ENCODE measurements at regions not wholly inside any gene's neighbourhood (a gene's known extent, or its start where the extent isn't known, plus 50 kb on each side); places are given as distances from the start of the nearest gene placed in this dataset.

- Histone ChIP-seq H4K20me1 (ENCODE audit: insufficient read depth, low read length) (peaks cover 2% of the 10 kb centered on the region; the same call in 1 of the 2 replicates), H3K36me3 (replicated peaks in 1 of 2; ENCODE audit: control insufficient read depth in 1 of 2, insufficient read depth in 2 of 2, low read length in 2 of 2) (no peaks in the 10 kb centered on the region), H3K79me2 (ENCODE audit: insufficient read depth, low read length) (no peaks in the 10 kb centered on the region), H3K9me3 (ENCODE audit: low read length) (no peaks in the 10 kb centered on the region), H3K4me3 (replicated peaks in 1 of 3; ENCODE audit: insufficient read depth in 1 of 3, low read depth in 2 of 3, low read length in 3 of 3) (no peak overlapping the region), H3K4me1 (ENCODE audit: insufficient read depth, low read length) (peaks cover 6% of the 10 kb centered on the region; the same call in 1 of the 2 replicates), H3K27ac (ENCODE audit: extremely low read length, insufficient read depth, low read length) (no peak overlapping the region), H3K27me3 (ENCODE audit: control insufficient read depth in 1 of 2, insufficient read depth in 2 of 2, low read length in 2 of 2) (peaks cover 14 to 58% of the 10 kb centered on the region in 2 experiments), H2AFZ (ENCODE audit: low read length) (no peak overlapping the region), H3K4me2 (ENCODE audit: low read depth, low read length) (no peak overlapping the region), H3K9ac (ENCODE audit: insufficient read depth, low read depth, low read length) (no peak overlapping the region)
- in situ Hi-C loops (cut with HindIII; ENCODE audit: extremely low pct_ligation_motif_present, low pct_unique_long_range_greater_than_20kb) (loop anchor here (25.0 kb wide), 1 partner anchor 753 kb away; no protein-coding TSS in a partner anchor), intact Hi-C loops (cut with micrococcal nuclease; ENCODE audit: unreplicated experiment) (no loop called here)
- DNase-seq (ENCODE audit: low spot score) (no peak), ATAC-seq (no peak), FAIRE-seq (no peak)
- ChIA-PET POLR2A (no interaction called here), CTCF (ENCODE audit: low intra/inter-chr PET ratio, low total read pairs) (no interaction called here)
- no TSS peak for BruUV-seq (replicated peaks)
- WGBS (ENCODE audit: low lambda C conversion rate), result 16% methylated on average over 10 of the region's 25 CpGs
- TF ChIP-seq ZFP36L1 (CRISPR knock-in tag; IDR thresholded peaks at IDR 0.05) (no peak), RXRA (CRISPR knock-in tag; IDR thresholded peaks at IDR 0.05) (no peak)
These were observed 1268.9 kb downstream of the BRD1 start for GRCh38 chr22:48558606-48559402.

DNA sequence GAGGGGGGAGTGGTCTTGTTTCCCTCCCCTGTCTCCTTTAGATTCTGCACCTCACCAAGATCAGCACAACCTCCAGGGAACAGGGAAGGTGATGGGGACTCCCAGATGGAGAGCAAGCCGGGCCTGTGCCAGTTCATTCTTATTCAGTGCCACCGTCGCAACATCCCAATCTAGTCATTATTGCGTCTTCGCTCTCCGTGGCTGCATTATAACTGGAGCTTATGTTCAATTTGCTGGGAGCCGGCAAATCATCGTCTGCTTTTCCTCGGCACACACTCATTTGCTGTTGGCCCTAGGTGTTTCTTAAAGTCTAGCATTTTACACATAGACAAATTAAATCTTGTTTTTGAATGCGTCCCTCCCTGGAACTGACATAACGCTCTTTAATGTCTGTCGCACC is 1269.7 kb downstream of the BRD1 start:
- no peak overlapping the region for H2AFZ ChIP-seq (ENCODE audit: low read length)
- FAIRE-seq, result no peak
- BruUV-seq (replicated peaks), result no TSS peak
- in situ Hi-C loops (cut with HindIII; ENCODE audit: extremely low pct_ligation_motif_present, low pct_unique_long_range_greater_than_20kb) (loop anchor here (25.0 kb wide), 1 partner anchor 754 kb away; no protein-coding TSS in a partner anchor), intact Hi-C loops (cut with micrococcal nuclease; ENCODE audit: unreplicated experiment) (no loop called here)
- H3K4me3 ChIP-seq (replicated peaks in 1 of 3; ENCODE audit: insufficient read depth in 1 of 3, low read depth in 2 of 3, low read length in 3 of 3), result no peak overlapping the region
- H3K27ac ChIP-seq (ENCODE audit: extremely low read length, insufficient read depth, low read length), result no peak overlapping the region
- ChIA-PET POLR2A (no interaction called here), CTCF (ENCODE audit: low intra/inter-chr PET ratio, low total read pairs) (no interaction called here)
- no peaks in the 10 kb centered on the region for H3K36me3 ChIP-seq (replicated peaks in 1 of 2; ENCODE audit: control insufficient read depth in 1 of 2, insufficient read depth in 2 of 2, low read length in 2 of 2)
- TF ChIP-seq FIP1L1 (IDR thresholded peaks at IDR 0.05; ENCODE audit: borderline replicate concordance, insufficient read depth, low read depth, low read length) (no peak), HNRNPH1 (optimal IDR thresholded peaks at IDR 0.05; ENCODE audit: low read depth, low read length) (no peak), SIN3B (IDR thresholded peaks at IDR 0.05; ENCODE audit: low read length) (no peak), ZNF709 (CRISPR knock-in tag; IDR thresholded peaks at IDR 0.05) (no peak), ASH2L (IDR thresholded peaks at IDR 0.05; ENCODE audit: insufficient read length, low read depth, low read length) (no peak), HMG20B (CRISPR knock-in tag; conservative IDR thresholded peaks at IDR 0.05) (no peak), RARA (CRISPR knock-in tag; IDR thresholded peaks at IDR 0.05) (no peak), HNRNPK (IDR thresholded peaks at IDR 0.05; ENCODE audit: low read depth, low read length, poor library complexity, severe bottlenecking) (no peak), SP1 (IDR thresholded peaks at IDR 0.05) (no peak), SP1 (CRISPR knock-in tag; IDR thresholded peaks at IDR 0.05) (no peak), ZNF781 (CRISPR knock-in tag; IDR thresholded peaks at IDR 0.05; ENCODE audit: borderline replicate concordance, not compliant biosample characterization) (no peak)
- peaks cover 17 to 63% of the 10 kb centered on the region in 2 experiments for H3K27me3 ChIP-seq (ENCODE audit: control insufficient read depth in 1 of 2, insufficient read depth in 2 of 2, low read length in 2 of 2)
- H3K9me3 ChIP-seq (ENCODE audit: low read length), result no peaks in the 10 kb centered on the region
- DNase-seq (ENCODE audit: low spot score), result no peak
- peaks cover 6% of the 10 kb centered on the region; the same call in 1 of the 2 replicates for H3K4me1 ChIP-seq (ENCODE audit: insufficient read depth, low read length)
- 66% methylated on average over 12 of the region's 12 CpGs for WGBS (ENCODE audit: low lambda C conversion rate)
- H3K79me2 ChIP-seq (ENCODE audit: insufficient read depth, low read length), result no peaks in the 10 kb centered on the region
- H4K20me1 ChIP-seq (ENCODE audit: insufficient read depth, low read length), result peaks cover 6% of the 10 kb centered on the region; the same call in 1 of the 2 replicates
- no peak for ATAC-seq
- H3K9ac ChIP-seq (ENCODE audit: insufficient read depth, low read depth, low read length), result no peak overlapping the region
- H3K4me2 ChIP-seq (ENCODE audit: low read depth, low read length), result no peak overlapping the region

Measured in HepG2 (cell line).